ENCODE measurements at regions not wholly inside any gene's neighbourhood (a gene's known extent, or its start where the extent isn't known, plus 50 kb on each side); places are given as distances from the start of the nearest gene placed in this dataset.

GRCh38 chr2:4018535-4018934 is 315.2 kb downstream of the DCDC2C start:
- DNase-seq (ENCODE audit: low spot score) = no peak
- in situ Hi-C loops (cut with MboI; ENCODE audit: low sequenced_read_pairs, unreplicated experiment) = no loop called here
- TF ChIP-seq CTCF (IDR thresholded peaks at IDR 0.05; ENCODE audit: borderline replicate concordance, control extremely low read depth, extremely low read depth, insufficient read depth, missing control alignments) = no peak

GRCh38 chr2:4020153-4020552 is 316.8 kb downstream of the DCDC2C start:
- no peak for DNase-seq (ENCODE audit: low spot score)
- TF ChIP-seq CTCF (IDR thresholded peaks at IDR 0.05; ENCODE audit: borderline replicate concordance, control extremely low read depth, extremely low read depth, insufficient read depth, missing control alignments) = no peak
- in situ Hi-C loops (cut with MboI; ENCODE audit: low sequenced_read_pairs, unreplicated experiment) = no loop called here

- TF ChIP-seq CTCF (IDR thresholded peaks at IDR 0.05; ENCODE audit: borderline replicate concordance, control extremely low read depth, extremely low read depth, insufficient read depth, missing control alignments) = no peak
- no peak for DNase-seq (ENCODE audit: low spot score)
- in situ Hi-C loops (cut with MboI; ENCODE audit: low sequenced_read_pairs, unreplicated experiment) = no loop called here
Observed at GRCh38 chr2:4020649-4021048, 317.3 kb downstream of the DCDC2C start.

GRCh38 chr2:4024605-4025004 is 321.2 kb downstream of the DCDC2C start:
- TF ChIP-seq CTCF (IDR thresholded peaks at IDR 0.05; ENCODE audit: borderline replicate concordance, control extremely low read depth, extremely low read depth, insufficient read depth, missing control alignments) = no peak
- DNase-seq (ENCODE audit: low spot score) = no peak
- in situ Hi-C loops (cut with MboI; ENCODE audit: low sequenced_read_pairs, unreplicated experiment) = no loop called here

GRCh38 chr2:4029081-4029480 is 325.7 kb downstream of the DCDC2C start:
- in situ Hi-C loops (cut with MboI; ENCODE audit: low sequenced_read_pairs, unreplicated experiment) = no loop called here
- DNase-seq (ENCODE audit: low spot score) = no peak
- no peak for TF ChIP-seq CTCF (IDR thresholded peaks at IDR 0.05; ENCODE audit: borderline replicate concordance, control extremely low read depth, extremely low read depth, insufficient read depth, missing control alignments)

GRCh38 chr2:4039896-4040295 is 336.5 kb downstream of the DCDC2C start:
- in situ Hi-C loops (cut with MboI; ENCODE audit: low sequenced_read_pairs, unreplicated experiment) = no loop called here
- no peak for DNase-seq (ENCODE audit: low spot score)
- TF ChIP-seq CTCF (IDR thresholded peaks at IDR 0.05; ENCODE audit: borderline replicate concordance, control extremely low read depth, extremely low read depth, insufficient read depth, missing control alignments) = no peak
